ENCODE measurements at regions not wholly inside any gene's neighbourhood (a gene's known extent, or its start where the extent isn't known, plus 50 kb on each side); places are given as distances from the start of the nearest gene placed in this dataset.

GRCh38 chr18:55863876-55864275 is 275.9 kb upstream of the TCF4 start:
- H3K27ac ChIP-seq (ENCODE audit: low read depth, low read length) = no peak overlapping the region

More at GRCh38 chr18:55863876-55864275, 275.9 kb upstream of the TCF4 start:
- ChIA-PET CTCF (ENCODE audit: partially characterized antibody) (interaction anchor here (0.7 to 2.0 kb wide), 5 partner anchors 8 to 1414 kb away, joined by 3 to 5 read pairs (median 3); no protein-coding TSS in a partner anchor), POLR2A (ENCODE audit: partially characterized antibody) (no interaction called here)
- Histone ChIP-seq H2BK120ac (replicated peaks; ENCODE audit: low read depth, low read length) (no peak overlapping the region), H4K8ac (ENCODE audit: extremely low read depth, insufficient read depth, low read length) (no peak overlapping the region), H3K4me3 (ENCODE audit: extremely low read depth in 1 of 4, insufficient read depth in 2 of 4, low read depth in 3 of 4, low read length in 4 of 4) (no peak overlapping the region), H4K5ac (ENCODE audit: insufficient read length, low read depth, low read length) (no peak overlapping the region), H2BK5ac (ENCODE audit: low read depth, low read length) (no peak overlapping the region), H3K4ac (replicated peaks; ENCODE audit: insufficient read length, low read depth, low read length) (no peak overlapping the region), H3K18ac (ENCODE audit: extremely low read depth, low read length) (no peak overlapping the region), H2BK12ac (ENCODE audit: low read depth, low read length) (peak overlapping the region; percentile 42; the same call in 1 of the 2 replicates), H2BK20ac (ENCODE audit: low read length) (no peak overlapping the region), H3K23me2 (ENCODE audit: low read depth, low read length) (no peaks in the 10 kb centered on the region; the same call in 1 of the 2 replicates), H3K9me3 (ENCODE audit: insufficient read depth in 2 of 2, low read depth in 1 of 2, low read length in 1 of 2) (no peaks in the 10 kb centered on the region), H2BK15ac (ENCODE audit: low read length) (no peak overlapping the region), H3K56ac (replicated peaks; ENCODE audit: insufficient read length, low read depth, low read length) (no peak overlapping the region), H3K36me3 (ENCODE audit: control insufficient read depth in 2 of 4, insufficient read depth in 4 of 4, low read length in 3 of 4) (no peaks in the 10 kb centered on the region), H3K9ac (replicated peaks in 1 of 4; ENCODE audit: extremely low read depth in 1 of 4, low read depth in 3 of 4, low read length in 3 of 4) (no peak overlapping the region), H3K23ac (ENCODE audit: insufficient read length) (no peak overlapping the region), H2AK5ac (ENCODE audit: low read depth, low read length) (no peak overlapping the region), H2AFZ (ENCODE audit: low read length) (no peak overlapping the region), H3K4me2 (ENCODE audit: insufficient read depth in 1 of 2, low read depth in 2 of 2, low read length in 2 of 2) (no peak overlapping the region), H3K79me2 (ENCODE audit: control insufficient read depth in 1 of 2, insufficient read depth in 2 of 2, low read length in 2 of 2) (no peaks in the 10 kb centered on the region), H4K20me1 (replicated peaks in 1 of 2; ENCODE audit: control insufficient read depth in 1 of 2, insufficient read depth in 2 of 2, low read length in 2 of 2) (no peaks in the 10 kb centered on the region), H3K4me1 (replicated peaks in 1 of 4; ENCODE audit: control insufficient read depth in 3 of 4, insufficient read depth in 4 of 4, low read length in 3 of 4) (peaks cover 2 to 21% (median 8%) of the 10 kb centered on the region in 4 experiments; a peak in 5 of 7 replicates), H3K27me3 (replicated peaks in 1 of 4; ENCODE audit: control insufficient read depth in 3 of 4, extremely low read depth in 1 of 4, insufficient read depth in 3 of 4, low read length in 3 of 4) (no peaks in the 10 kb centered on the region), H4K91ac (replicated peaks; ENCODE audit: insufficient read length, low read length) (no peak overlapping the region), H3K79me1 (ENCODE audit: low read depth, low read length) (no peaks in the 10 kb centered on the region), H3K14ac (ENCODE audit: insufficient read length) (no peak overlapping the region)
- DNase-seq (ENCODE audit: low read depth in 1 of 2, low spot score in 2 of 2) (no peak), FAIRE-seq (no peak)
- 74% methylated on average over 7 of the region's 7 CpGs; no CpG with 5 or more reads in 1 of the 2 experiments for WGBS, 2 experiments (ENCODE audit: extremely low coverage in 1 of 2, insufficient coverage in 1 of 2, insufficient read length in 1 of 2, insufficient replicate concordance in 2 of 2, low coverage in 1 of 2, low lambda C conversion rate in 2 of 2, missing lambda C conversion rate in 1 of 2)
- TF ChIP-seq POLR2AphosphoS5 (IDR thresholded peaks at IDR 0.05; ENCODE audit: low read depth, low read length) (no peak), SP2 (IDR thresholded peaks at IDR 0.05; ENCODE audit: low read length) (no peak), YY1 (IDR thresholded peaks at IDR 0.05; ENCODE audit: low read depth, low read length) (no peak), SP4 (IDR thresholded peaks at IDR 0.05; ENCODE audit: low read length) (no peak), EZH2 (IDR thresholded peaks at IDR 0.05; ENCODE audit: low read depth, low read length, severe bottlenecking) (no peak), BCL11A (IDR thresholded peaks at IDR 0.05; ENCODE audit: low read depth in 2 of 2, low read length in 2 of 2) (no peak)

Measured in H1 (cell line).